T-helper 2 cell treated with Interferon-gamma antibody and Interleukin-4, amounts not matched to agents 5 μg/mL and 100 μg/mL, for 36 hours (primary cell): ENCODE measurements at regions not wholly inside any gene's neighbourhood (a gene's known extent, or its start where the extent isn't known, plus 50 kb on each side); places are given as distances from the start of the nearest gene placed in this dataset.

Experiments used
- DNase-seq: peaks from one replicate; pipeline ENCODE4 v3.0.0; 2021; ENCODE audit warnings: low spot score
- H3K27ac Mint-ChIP-seq: one replicate; pipeline ENCODE4 v1.8.0; 2021; ENCODE audit warnings: mild to moderate bottlenecking, mixed read lengths
- H3K27me3 Mint-ChIP-seq: one replicate; pipeline ENCODE4 v1.8.0; 2021; ENCODE audit warnings: low read depth, mixed read lengths
- H3K36me3 Mint-ChIP-seq: one replicate; pipeline ENCODE4 v1.8.0; 2021; ENCODE audit warnings: low read depth, mixed read lengths
- H3K4me1 Mint-ChIP-seq: one replicate; pipeline ENCODE4 v1.8.0; 2021; ENCODE audit warnings: low read depth, mixed read lengths
- H3K4me3 Mint-ChIP-seq: one replicate; pipeline ENCODE4 v1.8.0; 2022; ENCODE audit warnings: mild to moderate bottlenecking, moderate library complexity, mixed read lengths
- H3K9me3 Mint-ChIP-seq: one replicate; pipeline ENCODE4 v1.8.0; 2021; ENCODE audit warnings: mixed read lengths

DNA sequence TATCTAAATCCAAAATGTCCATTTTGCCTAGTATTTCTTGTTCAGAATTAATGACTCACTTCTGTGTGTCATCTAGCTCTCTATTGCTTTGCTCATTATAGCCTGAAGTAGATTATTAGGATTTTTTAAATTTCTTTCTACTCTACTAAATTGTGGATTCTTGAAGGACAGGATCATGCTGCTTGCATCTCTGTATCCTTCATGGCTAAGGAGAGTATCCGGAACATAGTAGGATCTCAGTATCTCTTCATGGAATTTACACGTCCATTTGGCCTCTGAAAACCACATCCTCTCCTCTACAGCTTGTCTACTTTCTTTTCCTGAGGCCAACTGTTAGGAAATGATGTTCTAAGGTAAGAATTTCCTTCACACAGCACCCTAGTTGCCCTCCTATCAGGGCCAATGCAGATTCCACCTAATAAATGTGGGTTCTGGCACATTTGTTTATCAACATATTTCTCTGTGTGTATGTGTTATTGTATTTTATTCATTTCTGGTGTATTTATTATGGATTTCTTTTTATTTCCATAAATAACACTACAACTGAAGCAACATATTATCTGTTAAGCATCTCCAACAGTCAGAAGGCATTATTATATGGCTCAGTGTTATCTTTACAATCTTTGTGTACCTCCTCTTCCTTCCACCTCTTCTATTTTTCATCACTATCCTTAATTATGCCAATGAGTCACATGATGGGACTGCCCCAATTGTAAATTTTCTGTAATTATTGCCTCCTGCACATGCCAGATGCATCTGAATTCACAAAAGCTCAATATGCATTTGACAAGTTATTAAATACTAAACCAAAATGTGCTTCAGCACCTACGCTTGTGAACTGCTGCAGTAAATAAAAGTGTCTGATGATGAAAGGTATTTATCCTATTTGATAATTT is 557.8 kb upstream of the TLE4 start:
- Mint-ChIP-seq H3K9me3 (no peaks in the 10 kb centered on the region), H3K27me3 (no peaks in the 10 kb centered on the region), H3K4me3 (no peak overlapping the region), H3K4me1 (no peaks in the 10 kb centered on the region), H3K27ac (no peak overlapping the region), H3K36me3 (no peaks in the 10 kb centered on the region)
- no peak for DNase-seq

DNA sequence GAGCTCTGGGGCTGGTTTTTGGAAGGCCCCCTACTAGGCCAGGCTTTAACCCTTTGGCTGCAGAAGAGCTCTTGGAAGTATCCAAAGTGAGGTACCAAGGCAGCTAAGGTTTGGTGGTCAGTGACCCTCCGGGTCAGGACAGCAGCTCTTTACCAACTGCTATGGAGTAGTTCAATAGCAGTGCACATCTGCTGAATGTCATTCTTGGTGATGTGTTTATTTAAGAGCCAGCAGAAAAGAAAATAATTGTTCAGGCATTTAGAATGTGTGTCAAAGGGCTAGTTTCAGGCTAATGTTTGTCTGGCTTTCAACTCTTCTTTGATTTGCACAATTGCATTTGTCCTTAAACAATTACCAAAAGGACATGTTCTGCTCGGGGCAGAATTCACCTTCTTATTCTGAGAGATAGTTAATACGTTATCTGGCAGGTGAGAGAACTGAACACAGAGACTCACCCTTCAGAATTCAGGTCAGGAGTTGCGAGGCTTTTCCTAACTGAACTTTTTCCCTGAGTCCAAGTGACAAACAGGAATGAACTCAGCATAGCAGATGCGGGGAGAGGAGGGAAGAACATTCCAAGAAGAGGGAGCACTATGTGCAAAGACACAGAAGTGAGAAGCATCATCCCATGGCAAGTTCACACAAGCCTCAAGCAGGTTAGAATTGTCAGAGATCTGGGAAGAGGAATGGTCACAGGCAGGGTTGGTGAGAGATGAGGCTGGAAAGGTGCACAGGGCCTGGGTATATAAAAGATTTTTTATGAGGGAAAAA is 556.7 kb upstream of the TLE4 start:
- no peak for DNase-seq
- no peaks in the 10 kb centered on the region for H3K36me3 Mint-ChIP-seq
- H3K27ac Mint-ChIP-seq = no peak overlapping the region

DNA sequence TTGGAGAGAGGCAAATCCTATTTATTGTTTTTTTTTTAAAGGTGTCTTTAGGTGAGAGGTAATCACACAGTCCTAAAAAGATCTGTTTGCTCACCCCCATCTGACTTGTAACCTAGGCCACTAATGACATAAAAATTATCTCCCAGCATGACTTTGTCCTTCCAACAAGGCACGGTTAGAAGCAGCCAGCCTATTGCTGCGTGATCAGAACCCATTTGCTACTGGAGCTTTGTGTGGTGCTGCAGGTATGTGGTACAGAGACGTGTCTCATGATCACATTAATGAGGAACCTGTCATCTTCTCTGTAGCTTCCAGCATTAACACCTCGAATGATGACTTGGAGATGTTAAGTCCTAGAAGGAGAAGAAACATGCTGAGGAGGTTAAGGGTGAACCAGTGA is 555.8 kb upstream of the TLE4 start:
- no peak overlapping the region for H3K27ac Mint-ChIP-seq
- H3K36me3 Mint-ChIP-seq = no peaks in the 10 kb centered on the region
- no peak overlapping the region for H3K4me3 Mint-ChIP-seq
- no peaks in the 10 kb centered on the region for H3K27me3 Mint-ChIP-seq
- no peaks in the 10 kb centered on the region for H3K9me3 Mint-ChIP-seq
- no peaks in the 10 kb centered on the region for H3K4me1 Mint-ChIP-seq
- DNase-seq = no peak

More for the DNA sequence above, 556.7 kb upstream of the TLE4 start:
- Mint-ChIP-seq H3K4me1 (no peaks in the 10 kb centered on the region), H3K9me3 (no peaks in the 10 kb centered on the region), H3K4me3 (no peak overlapping the region), H3K27me3 (no peaks in the 10 kb centered on the region)

DNA sequence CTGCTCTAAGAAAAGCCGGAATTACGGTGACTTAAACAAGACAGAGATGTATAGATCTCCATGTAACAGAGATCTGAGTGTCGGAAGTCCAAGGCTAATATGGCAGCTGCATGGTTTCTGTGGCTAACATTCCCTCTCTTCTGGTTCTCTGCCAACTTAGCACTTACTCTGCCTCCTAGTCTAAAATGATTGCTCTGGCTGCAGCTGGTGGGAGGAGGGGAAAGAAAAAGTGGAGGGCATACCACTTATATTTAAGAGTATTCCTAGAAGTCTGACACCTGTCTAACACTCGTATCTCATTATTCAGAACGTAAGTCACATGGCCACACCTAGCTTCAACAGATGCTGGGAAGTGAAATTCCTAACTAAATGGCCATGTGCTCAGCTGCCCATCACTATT is 551.5 kb upstream of the TLE4 start:
- no peaks in the 10 kb centered on the region for H3K36me3 Mint-ChIP-seq
- H3K4me3 Mint-ChIP-seq = no peak overlapping the region
- no peaks in the 10 kb centered on the region for H3K4me1 Mint-ChIP-seq
- no peaks in the 10 kb centered on the region for H3K9me3 Mint-ChIP-seq
- no peaks in the 10 kb centered on the region for H3K27me3 Mint-ChIP-seq
- DNase-seq = no peak
- H3K27ac Mint-ChIP-seq = no peak overlapping the region

DNA sequence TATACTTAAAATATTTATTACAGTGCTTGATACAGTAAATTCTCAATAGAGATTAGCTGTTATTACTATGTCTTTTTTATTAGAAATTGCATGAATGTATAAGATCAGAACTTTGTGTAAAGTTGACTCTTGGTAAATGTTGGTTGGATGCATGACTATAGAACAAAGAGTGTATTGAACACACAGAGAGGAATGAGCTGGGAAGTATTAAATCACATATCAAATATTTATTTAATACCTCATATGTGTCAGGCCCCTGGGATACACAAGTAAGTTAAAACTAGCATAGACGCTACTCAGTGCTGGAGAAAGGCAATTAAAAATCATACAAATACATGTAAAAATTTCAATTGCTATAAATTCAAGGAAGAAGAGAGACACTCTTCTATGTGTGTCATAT is 550.7 kb upstream of the TLE4 start:
- H3K4me3 Mint-ChIP-seq = no peak overlapping the region
- H3K9me3 Mint-ChIP-seq = no peaks in the 10 kb centered on the region
- H3K4me1 Mint-ChIP-seq = no peaks in the 10 kb centered on the region
- no peak for DNase-seq
- H3K27ac Mint-ChIP-seq = no peak overlapping the region
- no peaks in the 10 kb centered on the region for H3K27me3 Mint-ChIP-seq
- no peaks in the 10 kb centered on the region for H3K36me3 Mint-ChIP-seq

DNA sequence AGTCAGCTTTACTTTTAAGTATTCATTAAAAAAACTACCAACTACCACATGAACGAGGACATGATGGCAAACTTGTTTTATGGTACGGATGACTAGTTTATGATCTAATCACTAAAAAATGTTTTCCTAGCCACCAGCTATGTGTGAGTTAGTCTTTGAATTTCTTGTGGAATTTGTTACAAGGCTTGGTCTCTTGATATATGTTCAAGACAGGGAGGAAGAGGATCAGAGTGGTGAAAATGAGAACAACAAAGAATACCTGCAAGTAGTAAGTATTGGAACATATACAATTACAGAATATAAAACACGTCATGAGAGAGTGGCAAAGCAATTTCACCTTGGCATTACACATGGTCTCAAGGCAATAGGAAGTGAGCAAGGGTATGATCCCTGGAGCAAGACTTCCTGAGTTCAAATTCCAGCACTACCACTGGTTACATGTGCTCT is 548.6 kb upstream of the TLE4 start:
- Mint-ChIP-seq H3K9me3 (no peaks in the 10 kb centered on the region), H3K36me3 (no peaks in the 10 kb centered on the region), H3K27me3 (no peaks in the 10 kb centered on the region), H3K4me1 (no peaks in the 10 kb centered on the region), H3K27ac (no peak overlapping the region), H3K4me3 (no peak overlapping the region)
- no peak for DNase-seq

DNA sequence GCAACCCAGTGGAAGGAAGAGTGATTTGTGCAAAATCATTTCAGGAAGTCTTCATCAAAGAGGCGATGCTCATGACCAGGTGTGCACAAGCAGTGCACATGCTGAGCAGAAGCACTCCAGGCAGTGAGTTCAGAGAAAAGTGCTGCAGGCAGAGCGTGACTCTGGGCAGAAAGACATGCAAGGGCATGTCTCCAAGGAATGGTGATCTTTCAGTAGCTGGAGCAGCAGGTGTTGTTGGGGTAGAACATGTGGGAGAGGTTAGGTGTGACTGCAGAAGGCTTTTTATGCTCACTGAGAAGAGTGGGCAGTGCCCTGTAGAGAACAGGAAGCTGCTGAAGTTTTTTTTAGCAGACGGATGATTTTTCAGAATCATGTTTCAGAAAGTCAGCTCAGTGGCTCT is 545.4 kb upstream of the TLE4 start:
- no peaks in the 10 kb centered on the region for H3K4me1 Mint-ChIP-seq
- DNase-seq = no peak
- H3K4me3 Mint-ChIP-seq = no peak overlapping the region
- no peaks in the 10 kb centered on the region for H3K27me3 Mint-ChIP-seq
- H3K9me3 Mint-ChIP-seq = no peaks in the 10 kb centered on the region
- H3K36me3 Mint-ChIP-seq = no peaks in the 10 kb centered on the region
- H3K27ac Mint-ChIP-seq = no peak overlapping the region

DNA sequence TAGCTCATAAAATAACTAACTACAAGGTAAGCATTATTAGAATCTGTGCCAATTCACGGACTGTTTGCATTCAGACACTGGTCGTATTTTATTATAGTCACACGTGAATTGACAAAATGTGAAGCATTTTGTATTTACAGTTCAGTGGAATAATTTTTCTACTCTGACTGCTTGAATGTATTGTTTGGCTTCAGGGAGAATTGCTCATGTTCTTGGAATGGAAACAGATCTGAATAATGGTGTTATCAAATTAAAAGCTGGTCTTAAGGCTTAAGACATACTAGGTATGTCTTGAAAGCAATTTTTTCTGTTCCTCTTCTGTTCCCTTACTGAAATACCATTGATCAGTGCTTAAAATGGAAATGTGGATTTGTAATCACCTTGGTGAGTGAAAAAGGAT is 543.7 kb upstream of the TLE4 start:
- Mint-ChIP-seq H3K4me1 (no peaks in the 10 kb centered on the region), H3K27ac (no peak overlapping the region), H3K4me3 (no peak overlapping the region), H3K27me3 (no peaks in the 10 kb centered on the region), H3K36me3 (no peaks in the 10 kb centered on the region), H3K9me3 (no peaks in the 10 kb centered on the region)
- DNase-seq = no peak

DNA sequence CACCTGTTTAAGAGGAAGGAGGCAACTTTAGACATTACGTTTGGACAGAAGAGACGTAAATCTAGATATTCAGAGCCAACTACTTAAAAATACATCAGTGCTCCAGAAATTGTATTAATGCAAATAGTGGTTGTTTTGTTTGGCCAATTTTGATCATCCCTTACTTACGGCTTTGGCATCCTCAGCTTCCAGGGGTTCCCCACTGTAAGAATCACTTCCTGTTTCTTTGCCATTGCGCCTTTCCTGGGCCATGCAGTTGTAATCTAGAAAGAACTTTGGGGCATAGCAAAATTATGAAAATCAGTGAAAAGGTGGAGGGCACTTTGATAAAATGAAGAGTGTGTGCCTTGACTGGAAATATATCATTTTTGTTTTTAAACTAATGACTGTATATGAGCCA is 537.2 kb upstream of the TLE4 start:
- Mint-ChIP-seq H3K27ac (no peak overlapping the region), H3K9me3 (peaks cover 3% of the 10 kb centered on the region), H3K4me3 (no peak overlapping the region), H3K27me3 (no peaks in the 10 kb centered on the region), H3K36me3 (no peaks in the 10 kb centered on the region), H3K4me1 (no peaks in the 10 kb centered on the region)
- no peak for DNase-seq

DNA sequence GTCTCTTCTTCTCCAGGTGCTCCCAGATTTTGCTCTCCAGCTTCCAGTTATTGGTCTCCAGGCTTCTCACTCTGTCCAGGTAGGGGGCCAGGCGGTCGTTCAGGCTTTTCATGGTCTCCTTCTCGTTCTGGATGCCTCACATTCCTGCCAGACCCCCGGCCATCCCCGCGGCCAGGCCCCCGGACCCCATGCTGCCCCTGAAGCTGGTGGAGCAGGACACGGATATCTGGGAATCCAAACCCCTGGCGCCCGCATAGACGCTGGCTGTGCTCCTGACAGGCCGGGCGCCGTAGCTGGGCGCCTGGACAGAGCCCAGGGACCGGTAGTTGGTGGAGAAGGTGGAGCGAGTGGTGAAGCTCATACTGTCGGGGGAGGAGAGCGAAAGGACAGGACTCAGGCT is 534.4 kb upstream of the TLE4 start:
- DNase-seq = no peak
- no peak overlapping the region for H3K4me3 Mint-ChIP-seq
- no peak overlapping the region for H3K27ac Mint-ChIP-seq
- no peaks in the 10 kb centered on the region for H3K27me3 Mint-ChIP-seq
- no peaks in the 10 kb centered on the region for H3K36me3 Mint-ChIP-seq
- H3K4me1 Mint-ChIP-seq = no peaks in the 10 kb centered on the region
- peaks cover 3% of the 10 kb centered on the region for H3K9me3 Mint-ChIP-seq

DNA sequence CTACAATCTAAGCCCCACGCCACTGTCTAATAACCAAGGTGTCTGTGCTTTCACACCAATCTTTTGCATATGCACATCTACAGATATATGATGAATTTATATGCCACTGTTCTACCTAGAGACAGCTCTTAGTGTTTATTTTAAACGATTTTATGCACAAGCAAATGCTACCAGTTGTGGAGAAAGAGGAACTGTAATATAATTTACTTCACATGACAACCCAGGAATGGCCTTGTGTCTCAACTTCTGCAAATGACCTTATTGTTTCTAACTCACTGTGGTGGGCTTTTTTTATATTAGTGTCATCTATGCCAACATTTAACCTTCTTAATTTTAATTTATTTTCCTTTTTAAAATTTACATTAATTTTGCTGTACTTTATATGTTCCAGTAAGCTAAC is 531.1 kb upstream of the TLE4 start:
- Mint-ChIP-seq H3K36me3 (no peaks in the 10 kb centered on the region), H3K4me1 (no peaks in the 10 kb centered on the region), H3K4me3 (no peak overlapping the region), H3K27me3 (no peaks in the 10 kb centered on the region), H3K9me3 (peaks cover 3% of the 10 kb centered on the region), H3K27ac (no peak overlapping the region)
- DNase-seq = no peak

DNA sequence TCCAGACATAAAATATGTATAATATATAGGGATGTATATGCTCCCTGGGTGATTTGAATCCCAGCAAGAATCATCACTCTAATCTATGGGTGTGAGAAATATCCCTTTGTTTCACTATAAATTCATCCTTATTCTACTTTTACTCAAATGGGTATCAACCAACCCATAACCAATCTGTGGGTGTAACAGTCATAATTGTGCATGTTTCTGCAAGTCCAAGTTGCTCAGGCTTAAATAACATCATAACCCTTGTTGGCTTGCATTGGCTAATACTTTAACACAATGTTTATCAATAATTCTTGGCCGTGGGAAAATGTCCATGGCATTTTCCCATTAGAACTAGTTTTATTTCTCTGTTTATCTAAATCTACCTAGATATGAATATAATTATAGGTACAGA is 530.5 kb upstream of the TLE4 start:
- Mint-ChIP-seq H3K9me3 (peaks cover 3% of the 10 kb centered on the region), H3K4me1 (no peaks in the 10 kb centered on the region), H3K36me3 (no peaks in the 10 kb centered on the region), H3K4me3 (no peak overlapping the region), H3K27me3 (no peaks in the 10 kb centered on the region), H3K27ac (no peak overlapping the region)
- DNase-seq = no peak

DNA sequence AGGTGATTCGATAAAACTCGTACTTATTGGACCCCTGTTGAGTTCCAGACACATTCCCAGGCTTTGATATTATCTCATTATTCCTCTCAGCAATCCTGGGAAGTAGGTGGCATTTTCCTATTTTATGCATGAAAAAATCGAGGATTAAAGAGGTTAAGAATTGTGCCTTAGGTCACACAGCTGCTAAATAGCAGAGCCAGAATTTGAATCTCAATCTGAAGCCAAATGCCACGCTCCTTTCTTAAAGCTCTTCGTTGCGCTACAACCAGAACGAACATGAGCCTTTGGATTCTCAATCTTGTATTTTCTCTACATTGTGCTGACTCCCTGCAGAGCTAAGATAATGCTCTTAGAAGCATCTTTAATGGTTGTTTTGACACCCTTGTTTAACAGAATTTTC is 527.8 kb upstream of the TLE4 start:
- H3K4me3 Mint-ChIP-seq = no peak overlapping the region
- H3K27ac Mint-ChIP-seq = no peak overlapping the region
- H3K4me1 Mint-ChIP-seq = no peaks in the 10 kb centered on the region
- no peak for DNase-seq
- no peaks in the 10 kb centered on the region for H3K36me3 Mint-ChIP-seq
- H3K9me3 Mint-ChIP-seq = peaks cover under 1% of the 10 kb centered on the region
- no peaks in the 10 kb centered on the region for H3K27me3 Mint-ChIP-seq

DNA sequence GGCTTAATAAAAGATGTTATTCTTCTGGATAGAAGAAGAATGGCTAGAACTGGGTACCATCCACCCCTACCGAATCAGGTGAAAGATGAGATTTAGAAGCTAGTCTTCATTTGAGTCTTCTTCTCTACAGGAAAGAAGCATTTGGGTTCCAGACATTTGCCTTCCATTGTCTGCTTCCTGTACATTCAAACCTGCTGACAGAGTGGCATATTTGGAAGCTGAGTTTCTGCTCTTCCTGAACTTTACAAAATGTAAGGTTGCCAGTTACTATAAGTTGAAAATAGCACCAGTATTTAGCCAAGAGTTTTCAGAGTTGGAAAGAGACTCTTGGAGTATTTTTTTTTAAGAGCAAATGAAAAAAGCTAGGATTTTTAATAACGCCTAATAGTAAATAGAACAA is 525.4 kb upstream of the TLE4 start:
- no peaks in the 10 kb centered on the region for H3K4me1 Mint-ChIP-seq
- H3K27ac Mint-ChIP-seq = no peak overlapping the region
- H3K36me3 Mint-ChIP-seq = no peaks in the 10 kb centered on the region
- no peaks in the 10 kb centered on the region for H3K27me3 Mint-ChIP-seq
- no peak overlapping the region for H3K4me3 Mint-ChIP-seq
- H3K9me3 Mint-ChIP-seq = no peaks in the 10 kb centered on the region
- DNase-seq = no peak
